Mesenchymal stem cell (in vitro differentiated cells and primary cell): ENCODE measurements at regions not wholly inside any gene's neighbourhood (a gene's known extent, or its start where the extent isn't known, plus 50 kb on each side); places are given as distances from the start of the nearest gene placed in this dataset.

ENCODE experiments used
- DNase-seq: peaks from one replicate; pipeline ENCODE4 v3.0.0-alpha.2; 2013
- H2AFZ ChIP-seq: one replicate; pipeline ENCODE4 v1.6.1; 2013; ENCODE audit warnings: low read depth, mild to moderate bottlenecking, control low read depth, inconsistent platforms, low read length, moderate library complexity
- H2AK5ac ChIP-seq: 2 replicates; pipeline ENCODE4 v1.6.1; 2013; ENCODE audit warnings: low read length, moderate library complexity, mild to moderate bottlenecking, inconsistent platforms; ENCODE audit not compliant: severe bottlenecking
- H2BK120ac ChIP-seq: one replicate; pipeline ENCODE4 v1.6.1; 2013; ENCODE audit warnings: low read depth, mild to moderate bottlenecking, inconsistent platforms, low read length, moderate library complexity
- H2BK12ac ChIP-seq, 2 experiments: one replicate each; pipeline ENCODE4 v1.6.1; 2013; ENCODE audit warnings: inconsistent platforms in 2 of 2, low read length in 2 of 2, mild to moderate bottlenecking in 2 of 2, moderate library complexity in 2 of 2, control low read depth in 1 of 2
- H2BK15ac ChIP-seq: one replicate; pipeline ENCODE4 v1.6.1; 2013; ENCODE audit warnings: mild to moderate bottlenecking, low read depth, inconsistent platforms; ENCODE audit not compliant: poor library complexity, severe bottlenecking
- H2BK5ac ChIP-seq: 2 replicates; pipeline ENCODE4 v1.6.1; 2013; ENCODE audit warnings: low read depth, mild to moderate bottlenecking, low read length, control low read depth, inconsistent platforms; ENCODE audit not compliant: poor library complexity, severe bottlenecking
- H3K14ac ChIP-seq, 2 experiments: one replicate each; pipeline ENCODE4 v1.6.1; 2013; ENCODE audit warnings: inconsistent platforms in 2 of 2, low read length in 2 of 2, control low read depth in 1 of 2, mild to moderate bottlenecking in 1 of 2, moderate library complexity in 1 of 2
- H3K18ac ChIP-seq, 2 experiments: one replicate each; pipeline ENCODE4 v1.6.1; 2013; ENCODE audit warnings: inconsistent platforms in 2 of 2, low read length in 2 of 2, control low read depth in 1 of 2, low read depth in 1 of 2, mild to moderate bottlenecking in 1 of 2
- H3K23ac ChIP-seq, 2 experiments: one replicate each; pipeline ENCODE4 v1.6.1; 2013; ENCODE audit warnings: inconsistent platforms in 2 of 2, low read length in 2 of 2, mild to moderate bottlenecking in 2 of 2, moderate library complexity in 2 of 2, control low read depth in 1 of 2
- H3K27ac ChIP-seq: 2 replicates; pipeline ENCODE4 v1.5.1; 2013; ENCODE audit warnings: mild to moderate bottlenecking, moderate library complexity, low read length, control low read depth, inconsistent platforms; ENCODE audit not compliant: poor library complexity, severe bottlenecking
- H3K27me3 ChIP-seq, 2 experiments: 2 replicates each; pipeline versions ENCODE4 v1.6.1 to v1.7.0; 2013; ENCODE audit warnings: low read length in 2 of 2, mild to moderate bottlenecking in 2 of 2, moderate library complexity in 2 of 2, control low read depth in 1 of 2, inconsistent platforms in 1 of 2; ENCODE audit not compliant: control insufficient read depth in 1 of 2, insufficient read depth in 1 of 2
- H3K36me3 ChIP-seq, 2 experiments: 2 replicates each; pipeline versions ENCODE4 v1.6.1 to v1.7.0; 2013; ENCODE audit warnings: low read length in 2 of 2, control low read depth in 1 of 2, inconsistent platforms in 1 of 2, low read depth in 1 of 2, mild to moderate bottlenecking in 1 of 2; ENCODE audit not compliant: insufficient read depth in 2 of 2, control insufficient read depth in 1 of 2
- H3K4ac ChIP-seq, 2 experiments: one replicate each; pipeline ENCODE4 v1.6.1; 2013; ENCODE audit warnings: inconsistent platforms in 2 of 2, low read length in 2 of 2, mild to moderate bottlenecking in 2 of 2, moderate library complexity in 2 of 2, control low read depth in 1 of 2, low read depth in 1 of 2
- H3K4me1 ChIP-seq: 2 replicates; pipeline ENCODE4 v1.6.1; 2013; ENCODE audit warnings: low read depth, low read length, control low read depth; ENCODE audit not compliant: control insufficient read depth, insufficient read depth
- H3K4me2 ChIP-seq: 2 replicates; pipeline ENCODE4 v1.6.1; 2013; ENCODE audit warnings: low read length, mild to moderate bottlenecking, inconsistent platforms; ENCODE audit not compliant: poor library complexity, severe bottlenecking
- H3K4me3 ChIP-seq, 2 experiments: 2 replicates each; pipeline versions ENCODE4 v1.5.1 to v1.7.0; 2013; ENCODE audit warnings: low read length in 2 of 2, mild to moderate bottlenecking in 2 of 2, control low read depth in 1 of 2, low read depth in 1 of 2; ENCODE audit not compliant: insufficient read depth in 1 of 2
- H3K79me1 ChIP-seq: replicated peaks from 2 replicates; pipeline ENCODE4 v1.6.1; 2013; ENCODE audit warnings: mild to moderate bottlenecking, control low read depth, low read length, inconsistent platforms; ENCODE audit not compliant: poor library complexity, severe bottlenecking
- H3K9ac ChIP-seq: 2 replicates; pipeline ENCODE4 v1.7.0; 2013; ENCODE audit warnings: mild to moderate bottlenecking, low read length, moderate library complexity
- H3K9me3 ChIP-seq: 2 replicates; pipeline ENCODE4 v1.7.0; 2013; ENCODE audit warnings: mild to moderate bottlenecking, low read length; ENCODE audit not compliant: control insufficient read depth
- H4K8ac ChIP-seq: one replicate; pipeline ENCODE4 v1.6.1; 2013; ENCODE audit warnings: inconsistent platforms, mild to moderate bottlenecking, low read length, moderate library complexity
- H4K91ac ChIP-seq: one replicate; pipeline ENCODE4 v1.6.1; 2013; ENCODE audit warnings: mild to moderate bottlenecking, low read length, inconsistent platforms
- WGBS: methylation state at CpG from one replicate; pipeline ENCODE4 v1.1.7; 2013; ENCODE audit warnings: mixed read lengths; 5-methylcytosine and 5-hydroxymethylcytosine counted together

DNA sequence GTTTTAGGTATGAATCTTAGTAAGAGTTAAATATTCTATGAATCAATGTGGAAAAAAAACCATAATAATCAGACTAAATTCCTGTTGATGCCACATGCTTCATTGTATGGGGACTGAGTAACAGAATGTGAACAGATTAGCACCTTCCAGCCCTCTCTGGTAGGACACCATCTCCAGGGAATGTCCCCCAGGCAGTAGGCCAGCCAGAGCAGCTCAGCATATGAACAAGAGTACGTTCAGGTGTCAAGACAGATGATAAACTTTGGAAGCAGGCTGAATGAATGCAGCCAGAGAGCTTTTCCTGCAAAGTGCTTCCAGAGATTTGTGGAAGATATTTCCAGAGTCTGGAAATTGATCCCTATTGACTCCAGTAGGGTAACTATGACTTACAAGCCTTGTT, 204.4 kb downstream of the RPS29 start:
- Histone ChIP-seq H2BK12ac (no peak overlapping the region), H3K36me3 (no peaks in the 10 kb centered on the region), H3K9me3 (no peaks in the 10 kb centered on the region), H3K9ac (no peak overlapping the region), H3K14ac (no peak overlapping the region), H3K23ac (no peak overlapping the region), H3K79me1 (no peaks in the 10 kb centered on the region), H3K18ac (no peak overlapping the region), H2BK5ac (no peak overlapping the region), H3K4me3 (no peak overlapping the region), H3K4me1 (no peaks in the 10 kb centered on the region), H4K91ac (no peak overlapping the region), H3K4me2 (no peak overlapping the region), H2AK5ac (no peak overlapping the region), H2AFZ (no peak overlapping the region), H4K8ac (no peak overlapping the region), H2BK120ac (no peak overlapping the region), H2BK15ac (no peak overlapping the region), H3K27me3 (no peaks in the 10 kb centered on the region), H3K27ac (no peak overlapping the region), H3K4ac (no peak overlapping the region)
- DNase-seq: no peak
- 55% methylated on average over 1 of the region's 1 CpG for WGBS

DNA sequence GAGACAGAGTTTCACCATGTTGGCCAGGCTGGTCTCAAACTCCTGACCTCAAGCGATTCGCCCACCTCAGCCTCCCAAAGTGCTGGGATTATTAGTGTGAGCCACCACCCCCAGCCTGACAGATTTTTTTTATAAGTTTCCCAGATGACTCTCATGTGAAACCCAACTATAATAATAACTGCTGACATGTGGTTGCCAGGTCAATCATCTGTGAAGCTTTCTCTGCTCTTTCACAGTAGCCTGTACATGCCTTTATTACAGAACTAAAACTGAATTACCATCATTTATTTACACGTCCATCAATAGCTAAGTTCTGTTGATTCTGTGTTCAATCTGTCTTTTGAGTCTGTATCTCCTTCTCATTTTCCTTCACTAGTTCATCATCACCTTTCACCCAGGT, 218.5 kb downstream of the RPS29 start:
- no peak overlapping the region for H2BK120ac ChIP-seq

DNA sequence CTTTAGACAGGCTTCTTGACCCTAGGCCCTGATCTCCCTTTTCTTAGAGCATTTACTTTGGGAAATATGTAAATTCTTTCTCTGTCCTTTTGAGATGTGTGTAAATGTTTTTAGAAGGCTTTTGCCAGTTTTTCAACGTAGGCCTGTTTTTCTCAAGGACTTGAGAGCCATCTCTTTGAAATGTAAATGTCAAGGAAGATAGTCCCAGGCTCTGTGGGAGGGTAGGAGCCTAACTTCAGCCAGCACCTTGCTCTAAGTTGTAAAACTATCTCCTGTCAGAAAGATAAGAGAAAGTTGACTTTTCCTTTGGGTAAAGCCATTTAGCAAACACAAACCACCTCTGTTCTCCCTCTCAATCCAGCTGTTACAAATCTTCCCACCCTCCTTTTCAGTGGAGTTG, 219.8 kb downstream of the RPS29 start:
- no peak overlapping the region for H3K23ac ChIP-seq
- H3K4me2 ChIP-seq: no peak overlapping the region
- no peak overlapping the region for H3K9ac ChIP-seq
- no peaks in the 10 kb centered on the region for H3K79me1 ChIP-seq
- no peak overlapping the region for H2AFZ ChIP-seq
- 4% methylated on average over 1 of the region's 1 CpG for WGBS
- H2BK12ac ChIP-seq: no peak overlapping the region
- H3K27me3 ChIP-seq: no peaks in the 10 kb centered on the region
- no peak overlapping the region for H2BK120ac ChIP-seq
- no peak overlapping the region for H3K27ac ChIP-seq
- no peaks in the 10 kb centered on the region for H3K9me3 ChIP-seq
- no peak for DNase-seq
- H3K4me1 ChIP-seq: no peaks in the 10 kb centered on the region
- no peak overlapping the region for H2BK15ac ChIP-seq
- no peak overlapping the region for H3K4ac ChIP-seq
- H3K36me3 ChIP-seq: no peaks in the 10 kb centered on the region
- no peak overlapping the region for H3K18ac ChIP-seq
- H2AK5ac ChIP-seq: no peak overlapping the region
- no peak overlapping the region for H3K4me3 ChIP-seq
- no peak overlapping the region for H4K8ac ChIP-seq
- H2BK5ac ChIP-seq: no peak overlapping the region
- H4K91ac ChIP-seq: no peak overlapping the region
- no peak overlapping the region for H3K14ac ChIP-seq

More for the DNA sequence above, 218.5 kb downstream of the RPS29 start:
- H4K8ac ChIP-seq: no peak overlapping the region
- no peak overlapping the region for H3K23ac ChIP-seq
- no peak overlapping the region for H2BK12ac ChIP-seq
- H3K14ac ChIP-seq: no peak overlapping the region
- no peak overlapping the region for H3K4ac ChIP-seq
- H3K79me1 ChIP-seq: no peaks in the 10 kb centered on the region
- no peak for DNase-seq
- no peak overlapping the region for H2AFZ ChIP-seq
- H3K27ac ChIP-seq: no peak overlapping the region
- no peaks in the 10 kb centered on the region for H3K4me1 ChIP-seq
- H2BK15ac ChIP-seq: no peak overlapping the region
- no peak overlapping the region for H3K4me3 ChIP-seq
- H3K27me3 ChIP-seq: no peaks in the 10 kb centered on the region
- H2BK5ac ChIP-seq: no peak overlapping the region
- H3K36me3 ChIP-seq: no peaks in the 10 kb centered on the region
- 75% methylated on average over 3 of the region's 3 CpGs for WGBS
- no peak overlapping the region for H3K9ac ChIP-seq
- no peaks in the 10 kb centered on the region for H3K9me3 ChIP-seq
- H3K18ac ChIP-seq: no peak overlapping the region
- H3K4me2 ChIP-seq: no peak overlapping the region
- H2AK5ac ChIP-seq: no peak overlapping the region
- no peak overlapping the region for H4K91ac ChIP-seq

DNA sequence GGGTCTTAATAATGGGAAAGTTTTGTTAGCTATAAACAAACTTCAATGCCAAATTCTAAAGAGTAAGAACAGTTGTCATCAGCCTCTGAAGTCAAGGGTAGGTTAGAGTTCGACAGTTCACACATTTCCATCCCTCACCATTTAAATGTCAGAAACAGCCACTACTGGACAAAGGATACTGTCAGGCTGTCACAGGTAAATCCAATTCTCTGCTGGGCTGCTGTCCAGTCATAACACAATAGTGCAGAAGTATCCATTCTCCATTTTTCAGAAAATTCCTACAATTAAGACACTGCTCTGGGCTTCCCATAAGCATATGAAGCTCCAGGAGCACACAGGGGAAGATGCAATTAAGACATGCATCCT, 221.4 kb downstream of the RPS29 start:
- Histone ChIP-seq H3K14ac (no peak overlapping the region), H3K36me3 (no peaks in the 10 kb centered on the region), H3K23ac (no peak overlapping the region), H2BK12ac (no peak overlapping the region), H3K4me3 (no peak overlapping the region), H3K4me1 (no peaks in the 10 kb centered on the region), H3K79me1 (no peaks in the 10 kb centered on the region), H4K91ac (no peak overlapping the region), H2AFZ (no peak overlapping the region), H3K9me3 (no peaks in the 10 kb centered on the region), H3K9ac (no peak overlapping the region), H3K27me3 (no peaks in the 10 kb centered on the region), H2AK5ac (no peak overlapping the region), H3K18ac (no peak overlapping the region), H2BK120ac (no peak overlapping the region), H4K8ac (no peak overlapping the region), H2BK5ac (no peak overlapping the region), H3K27ac (no peak overlapping the region), H2BK15ac (no peak overlapping the region), H3K4ac (no peak overlapping the region), H3K4me2 (no peak overlapping the region)
- no peak for DNase-seq
- WGBS: 76% methylated on average over 1 of the region's 1 CpG
